Pancreas (tissue), 10 donors: ENCODE measurements at regions not wholly inside any gene's neighbourhood (a gene's known extent, or its start where the extent isn't known, plus 50 kb on each side); places are given as distances from the start of the nearest gene placed in this dataset.
"Not testable (repeated sequence)": the region's sequence is repeated elsewhere in the genome, so short reads cannot be mapped to it uniquely, and the experiment has no call there.

Source experiments
- ATAC-seq, 4 donors: fragments of 200-7000 bp; cut with Tn5 transposase; one replicate each; pipeline versions ENCODE4 v1.8.0 to v1.9.1; 2020; ENCODE audit warnings: mild to moderate bottlenecking in 4 of 4, moderate library complexity in 4 of 4
- DNase-seq, 6 donors: peaks; one replicate each; pipeline ENCODE4 v3.0.0-alpha.2; 2020
- FAIRE-seq: peaks from 2 replicates; lab custom pipeline; 2012; peaks lifted over from hg19 to GRCh38; lab: Jason Lieb, UNC
- H3K27ac ChIP-seq, 4 donors: fragments of 200-600 bp; sonication (generic); 1 replicate in 3 of 4; 2 replicates in 1 of 4; pipeline versions ENCODE4 v1.5.0 to v1.8.0; 2020
- H3K27me3 ChIP-seq, 4 donors: fragments of 200-600 bp; one replicate each; pipeline ENCODE4 v1.8.0; 2021
- H3K36me3 ChIP-seq, 3 donors: fragments of 200-600 bp; sonication (generic) in 1 of 3; one replicate each; pipeline versions ENCODE4 v1.5.0 to v1.8.0; 2020 to 2021
- H3K4me1 ChIP-seq, 3 donors: fragments of 200-600 bp; one replicate each; pipeline ENCODE4 v1.8.0; 2021
- H3K4me3 ChIP-seq, 4 donors: fragments of 200-600 bp; sonication (generic) in 2 of 4; one replicate each; pipeline versions ENCODE4 v1.5.0 to v1.8.0; 2020 to 2021
- H3K9me3 ChIP-seq, 4 donors: fragments of 200-600 bp; one replicate each; pipeline ENCODE4 v1.8.0; 2021
- WGBS, 2 donors: extraction: QIAGEN DNeasy Blood & Tissue Kit; methylation state at CpG; one replicate each; pipeline ENCODE4 v1.1.7; 2013; 5-methylcytosine and 5-hydroxymethylcytosine counted together
- intact Hi-C, 3 donors: fragments of 100-400 bp; cut with DNase I; formaldehyde crosslinking; loops; one replicate each; pipeline versions ENCODE4 v1.11.1 to v1.14.2; 2022
- TF ChIP-seq, protein P1 (sequence below), 4 donors: fragments of 200-600 bp; sonication (generic) in 3 of 4; IDR thresholded peaks; one replicate each; pipeline versions ENCODE4 v1.5.0 to v1.8.0; 2021; ENCODE audit warnings: antibody characterized with exemption in 4 of 4
- donor health status: healthy with polysubstance abuse.
- donor health status: DM: no; HTN: no; CAD: no; lungs with moderate emphysema.
- donor health status: DM: no; HTN: no; CAD: no.
- donor health status: control.
- donor health status: control.
- donor health status: Bipolar disorder and iron deficiency.
- donor health status: DM: yes; HTN: yes; CAD: no.
- donor health status: DM: no; HTN: no; CAD: no.
- donor health status: DM: no; HTN: no; CAD: no.
- donor health status: DM: yes; HTN: yes; CAD: no.

DNA sequence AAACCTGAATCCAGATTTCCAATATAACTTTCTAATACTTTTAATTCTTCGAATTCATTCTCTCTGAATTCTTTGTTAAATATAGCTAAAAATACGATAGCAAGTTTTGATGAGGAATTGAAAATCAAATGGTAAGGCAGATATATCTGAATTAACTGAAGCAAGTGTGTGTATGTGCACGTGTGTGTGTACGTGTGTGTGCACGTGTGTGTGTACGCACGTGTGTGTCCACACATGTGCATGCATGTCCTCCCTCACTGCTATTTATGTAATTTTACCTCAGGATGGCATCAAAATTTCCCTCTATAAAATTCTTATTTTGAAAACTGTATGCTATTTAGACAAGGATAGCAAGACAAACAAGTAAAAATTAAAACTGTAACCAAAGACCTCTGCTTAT, 961.3 kb upstream of the CNTN5 start:
- no peak for FAIRE-seq
- DNase-seq = no peak
- TF ChIP-seq, protein P1, sequence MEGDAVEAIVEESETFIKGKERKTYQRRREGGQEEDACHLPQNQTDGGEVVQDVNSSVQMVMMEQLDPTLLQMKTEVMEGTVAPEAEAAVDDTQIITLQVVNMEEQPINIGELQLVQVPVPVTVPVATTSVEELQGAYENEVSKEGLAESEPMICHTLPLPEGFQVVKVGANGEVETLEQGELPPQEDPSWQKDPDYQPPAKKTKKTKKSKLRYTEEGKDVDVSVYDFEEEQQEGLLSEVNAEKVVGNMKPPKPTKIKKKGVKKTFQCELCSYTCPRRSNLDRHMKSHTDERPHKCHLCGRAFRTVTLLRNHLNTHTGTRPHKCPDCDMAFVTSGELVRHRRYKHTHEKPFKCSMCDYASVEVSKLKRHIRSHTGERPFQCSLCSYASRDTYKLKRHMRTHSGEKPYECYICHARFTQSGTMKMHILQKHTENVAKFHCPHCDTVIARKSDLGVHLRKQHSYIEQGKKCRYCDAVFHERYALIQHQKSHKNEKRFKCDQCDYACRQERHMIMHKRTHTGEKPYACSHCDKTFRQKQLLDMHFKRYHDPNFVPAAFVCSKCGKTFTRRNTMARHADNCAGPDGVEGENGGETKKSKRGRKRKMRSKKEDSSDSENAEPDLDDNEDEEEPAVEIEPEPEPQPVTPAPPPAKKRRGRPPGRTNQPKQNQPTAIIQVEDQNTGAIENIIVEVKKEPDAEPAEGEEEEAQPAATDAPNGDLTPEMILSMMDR (IDR thresholded peaks at IDR 0.05) = no peak
- no peaks in the 10 kb centered on the region for H3K9me3 ChIP-seq
- ATAC-seq = no peak
- H3K27ac ChIP-seq = no peak overlapping the region
- H3K4me3 ChIP-seq = no peak overlapping the region
- H3K4me1 ChIP-seq = no peaks in the 10 kb centered on the region
- intact Hi-C loops = no loop called here
- no peaks in the 10 kb centered on the region for H3K27me3 ChIP-seq
- H3K36me3 ChIP-seq = no peaks in the 10 kb centered on the region
- 46 to 60% methylated on average over 7 of the region's 7 CpGs for WGBS, 2 donors

DNA sequence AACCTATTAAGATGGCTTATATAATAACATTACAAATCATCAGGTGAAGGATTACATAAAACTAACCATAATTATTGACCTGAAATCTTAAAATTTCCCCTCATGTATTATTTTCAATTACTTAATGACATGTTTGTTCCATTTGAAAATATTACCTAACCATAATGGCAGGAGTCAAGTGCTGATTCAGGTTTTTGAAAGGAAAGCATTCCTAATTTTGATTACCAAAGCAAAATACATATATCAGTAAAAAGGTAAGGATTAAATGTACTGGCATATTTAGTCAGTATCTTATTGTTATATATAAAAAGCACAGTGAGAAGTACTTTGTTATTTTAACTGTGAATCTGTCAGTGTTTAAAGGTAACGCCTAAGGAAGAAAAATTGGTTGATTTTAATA, 960.0 kb upstream of the CNTN5 start:
- DNase-seq = no peak
- TF ChIP-seq, protein P1 (IDR thresholded peaks at IDR 0.05) = no peak
- intact Hi-C loops = no loop called here
- Histone ChIP-seq H3K27ac (no peak overlapping the region), H3K4me1 (no peaks in the 10 kb centered on the region), H3K27me3 (no peaks in the 10 kb centered on the region), H3K36me3 (no peaks in the 10 kb centered on the region), H3K9me3 (no peaks in the 10 kb centered on the region), H3K4me3 (no peak overlapping the region)
- FAIRE-seq = no peak
- ATAC-seq = no peak
- 66 to 79% methylated on average over 1 of the region's 1 CpG for WGBS, 2 donors

DNA sequence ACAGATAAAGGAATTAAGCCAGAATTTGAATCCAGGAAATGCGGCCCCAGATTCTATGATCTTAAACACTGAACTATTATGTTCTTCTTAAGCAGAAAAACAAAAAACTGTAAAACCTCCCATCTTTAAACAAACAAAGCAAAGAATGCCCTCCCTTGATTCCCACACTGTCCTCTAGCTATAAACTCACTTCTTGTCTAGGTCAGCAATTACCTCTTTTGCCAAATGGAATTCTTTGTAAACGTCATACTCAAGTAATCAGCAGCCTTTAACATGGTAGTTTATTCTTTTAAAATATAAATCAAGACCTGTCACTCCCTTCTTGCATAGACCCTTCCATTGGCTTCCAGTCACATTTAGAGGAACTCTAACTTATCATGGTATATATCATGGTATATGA, 958.9 kb upstream of the CNTN5 start:
- Histone ChIP-seq H3K4me3 (no peak overlapping the region), H3K9me3 (no peaks in the 10 kb centered on the region), H3K27me3 (no peaks in the 10 kb centered on the region), H3K36me3 (no peaks in the 10 kb centered on the region), H3K4me1 (no peaks in the 10 kb centered on the region), H3K27ac (no peak overlapping the region)
- DNase-seq (no peak), ATAC-seq (no peak), FAIRE-seq (no peak)
- 47 to 59% methylated on average over 2 of the region's 2 CpGs for WGBS, 2 donors
- intact Hi-C loops = no loop called here
- TF ChIP-seq, protein P1 (IDR thresholded peaks at IDR 0.05) = no peak

DNA sequence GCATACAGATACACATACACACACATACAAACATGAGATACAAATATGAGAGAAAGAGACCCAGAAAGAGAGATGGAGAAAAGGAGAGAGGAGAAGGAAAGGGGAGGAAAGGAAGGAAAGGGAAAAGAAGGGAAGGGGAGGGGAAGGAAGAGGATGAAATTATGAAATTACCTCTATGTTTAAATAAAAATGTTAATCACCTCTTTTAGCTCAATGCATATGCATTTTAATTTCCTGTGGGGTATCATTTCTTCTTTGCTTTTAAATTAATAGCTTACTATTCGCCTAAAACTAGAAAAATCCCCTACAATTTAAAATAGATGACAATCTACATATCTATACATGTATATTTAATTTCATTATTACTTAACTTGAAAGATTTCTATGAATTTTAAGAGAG, 958.0 kb upstream of the CNTN5 start:
- Histone ChIP-seq H3K27ac (no peak overlapping the region), H3K4me3 (no peak overlapping the region), H3K4me1 (no peaks in the 10 kb centered on the region), H3K27me3 (no peaks in the 10 kb centered on the region), H3K9me3 (no peaks in the 10 kb centered on the region), H3K36me3 (no peaks in the 10 kb centered on the region)
- intact Hi-C loops = no loop called here
- DNase-seq (no peak), FAIRE-seq (no peak), ATAC-seq (no peak)
- TF ChIP-seq, protein P1 (IDR thresholded peaks at IDR 0.05) = no peak
- WGBS, 2 donors = 41 to 60% methylated on average over 1 of the region's 1 CpG

DNA sequence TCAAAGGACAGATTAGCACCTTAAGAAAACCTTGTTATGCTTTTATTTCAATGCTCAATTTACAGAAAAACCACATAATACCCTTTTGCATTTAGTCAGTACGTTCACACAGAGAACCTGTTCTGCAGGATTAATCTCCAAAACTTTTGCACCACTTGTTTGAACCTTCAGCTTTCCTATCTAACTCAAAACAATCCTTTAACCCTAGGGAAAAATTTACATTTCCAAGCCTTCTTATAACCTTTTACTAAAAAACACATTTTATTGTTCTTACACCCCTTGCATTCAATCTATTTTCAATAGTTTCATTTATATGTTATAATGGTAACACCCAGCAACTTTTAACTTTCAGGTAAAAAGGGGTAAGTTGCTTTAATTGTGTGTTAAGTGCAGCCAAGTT, 952.5 kb upstream of the CNTN5 start:
- TF ChIP-seq, protein P1 (IDR thresholded peaks at IDR 0.05) = no peak
- intact Hi-C loops = no loop called here
- H3K36me3 ChIP-seq = no peaks in the 10 kb centered on the region
- no peak overlapping the region for H3K27ac ChIP-seq
- H3K4me3 ChIP-seq = no peak overlapping the region
- whole genome bisulfite sequencing, 2 donors = 18% methylated on average over 1 of the region's 1 CpG
- no peaks in the 10 kb centered on the region for H3K4me1 ChIP-seq
- H3K27me3 ChIP-seq = no peaks in the 10 kb centered on the region
- DNase-seq = no peak
- no peak for ATAC-seq
- no peaks in the 10 kb centered on the region for H3K9me3 ChIP-seq
- no peak for FAIRE-seq

DNA sequence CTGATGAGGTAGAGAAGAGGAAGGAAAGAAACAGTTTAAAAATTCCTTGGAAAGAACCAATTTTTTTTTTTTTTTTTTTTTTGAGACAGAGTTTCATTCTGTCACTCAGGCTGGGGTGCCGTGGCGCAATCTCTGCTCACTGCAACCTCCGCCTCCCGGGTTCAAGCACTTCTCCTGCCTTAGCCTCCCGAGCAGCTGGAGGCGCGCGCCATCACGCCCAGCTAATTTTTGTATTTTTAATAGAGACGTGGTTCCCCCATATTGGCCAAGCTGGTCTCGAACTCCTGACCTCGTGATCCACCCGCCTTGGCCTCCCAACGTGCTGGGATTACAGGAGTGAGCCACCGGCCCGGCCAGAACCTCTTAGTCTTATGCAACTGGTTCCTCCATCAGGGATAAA, 951.6 kb upstream of the CNTN5 start:
- ATAC-seq, FAIRE-seq, H3K4me1 ChIP-seq, DNase-seq, H3K9me3 ChIP-seq, H3K27ac ChIP-seq, H3K36me3 ChIP-seq, H3K27me3 ChIP-seq, intact Hi-C loops, H3K4me3 ChIP-seq: not testable (repeated sequence)
- WGBS, 2 donors = 75 to 81% methylated on average over 16 of the region's 16 CpGs
